CD4-positive, alpha-beta T cell (primary cell): ENCODE measurements at regions not wholly inside any gene's neighbourhood (a gene's known extent, or its start where the extent isn't known, plus 50 kb on each side); places are given as distances from the start of the nearest gene placed in this dataset.

ENCODE experiments used
- ATAC-seq: fragments of 200-7000 bp; cut with Tn5 transposase; one replicate; pipeline ENCODE4 v1.10.0; 2022; ENCODE audit warnings: mild to moderate bottlenecking; ENCODE audit not compliant: poor library complexity
- CTCF ChIA-PET: fragments of 350-600 bp; sonication (Branson Sonifier 250); formaldehyde crosslinking; loops from one replicate; lab custom pipeline; 2021; ENCODE audit warnings: antibody characterized with exemption, inconsistent platforms; lab: Charles Lee
- POLR2A ChIA-PET: fragments of 350-600 bp; sonication (Branson Sonifier 250); formaldehyde crosslinking; loops from one replicate; lab custom pipeline; 2021; ENCODE audit warnings: antibody characterized with exemption, inconsistent platforms; lab: Charles Lee
- DNase-seq, 14 experiments: peaks; one replicate each; pipeline ENCODE4 v3.0.0-alpha.2; 2013 to 2020; ENCODE audit warnings: mixed read lengths in 2 of 14
- H3K27ac ChIP-seq, 2 donors: one replicate each; pipeline versions ENCODE4 v1.5.1 to v1.7.0; 2013; ENCODE audit warnings: low read length in 2 of 2, low read depth in 1 of 2, mild to moderate bottlenecking in 1 of 2
- H3K27me3 ChIP-seq, 2 experiments: 1 replicate in 1 of 2; 2 replicates in 1 of 2; pipeline versions ENCODE4 v1.6.1 to v1.7.0; 2013; ENCODE audit warnings: low read length in 2 of 2, control low read depth in 1 of 2, mild to moderate bottlenecking in 1 of 2, moderate library complexity in 1 of 2; ENCODE audit not compliant: insufficient read depth in 2 of 2, control insufficient read depth in 1 of 2
- H3K36me3 ChIP-seq: one replicate; pipeline ENCODE4 v1.6.1; 2013; ENCODE audit warnings: low read length, control low read depth; ENCODE audit not compliant: insufficient read depth
- H3K4me1 ChIP-seq: one replicate; pipeline ENCODE4 v1.6.1; 2013; ENCODE audit warnings: low read length, control low read depth; ENCODE audit not compliant: insufficient read depth
- H3K4me3 ChIP-seq: one replicate; pipeline ENCODE4 v1.5.1; 2013; ENCODE audit warnings: mild to moderate bottlenecking, low read length, moderate library complexity
- H3K9me3 ChIP-seq, 2 experiments: 1 replicate in 1 of 2; 2 replicates in 1 of 2; pipeline versions ENCODE4 v1.6.1 to v1.7.0; 2013; ENCODE audit warnings: low read length in 2 of 2, mild to moderate bottlenecking in 2 of 2, control low read depth in 1 of 2, moderate library complexity in 1 of 2; ENCODE audit not compliant: control insufficient read depth in 1 of 2, insufficient read depth in 1 of 2
- H3K27ac Mint-ChIP-seq: one replicate; pipeline ENCODE4 v1.8.0; 2020; ENCODE audit warnings: mixed read lengths
- H3K27me3 Mint-ChIP-seq: one replicate; pipeline ENCODE4 v1.8.0; 2021; ENCODE audit warnings: mixed read lengths
- H3K36me3 Mint-ChIP-seq: one replicate; pipeline ENCODE4 v1.8.0; 2021; ENCODE audit warnings: low read depth, mixed read lengths
- H3K4me1 Mint-ChIP-seq: one replicate; pipeline ENCODE4 v1.8.0; 2021; ENCODE audit warnings: low read depth, mixed read lengths
- H3K4me3 Mint-ChIP-seq: one replicate; pipeline ENCODE4 v1.8.0; 2020; ENCODE audit warnings: mild to moderate bottlenecking, mixed read lengths
- H3K9me3 Mint-ChIP-seq: one replicate; pipeline ENCODE4 v1.8.0; 2020; ENCODE audit warnings: mixed read lengths
- CTCF ChIP-seq: fragments of 200-600 bp; IDR thresholded peaks from one replicate; pipeline ENCODE4 v1.8.0; 2022; ENCODE audit warnings: antibody characterized with exemption, mild to moderate bottlenecking
- intact Hi-C, 2 experiments: fragments of 100-400 bp; cut with DNase I in 1 of 2; cut with micrococcal nuclease in 1 of 2; formaldehyde crosslinking; loops; one replicate each; pipeline versions ENCODE4 v1.15.1 to v1.9.0; 2023 to 2025; cut with DNase I, micrococcal nuclease

GRCh38 chr12:125440399-125440798 lies 375.2 kb downstream of the AACS start:
- no peaks in the 10 kb centered on the region for H3K36me3 Mint-ChIP-seq
- H3K9me3 Mint-ChIP-seq = no peaks in the 10 kb centered on the region
- Histone ChIP-seq H3K27ac (no peak overlapping the region), H3K4me1 (no peaks in the 10 kb centered on the region), H3K36me3 (no peaks in the 10 kb centered on the region), H3K9me3 (peaks cover 0 to 1% of the 10 kb centered on the region in 2 experiments), H3K27me3 (no peaks in the 10 kb centered on the region), H3K4me3 (no peak overlapping the region)
- ATAC-seq (no peak), DNase-seq (no peak)
- no peak overlapping the region for H3K4me3 Mint-ChIP-seq
- TF ChIP-seq CTCF = no peak
- POLR2A ChIA-PET = no interaction called here
- intact Hi-C loops = no loop called here
- CTCF ChIA-PET = no interaction called here
- H3K27me3 Mint-ChIP-seq = no peaks in the 10 kb centered on the region
- H3K4me1 Mint-ChIP-seq = no peaks in the 10 kb centered on the region
- H3K27ac Mint-ChIP-seq = no peak overlapping the region

GRCh38 chr12:125443341-125443740 lies 378.1 kb downstream of the AACS start:
- H3K4me1 ChIP-seq = no peaks in the 10 kb centered on the region
- no peaks in the 10 kb centered on the region for H3K27me3 ChIP-seq
- ATAC-seq (no peak), DNase-seq (no peak)
- TF ChIP-seq CTCF = no peak
- peaks cover 3% of the 10 kb centered on the region for H3K9me3 Mint-ChIP-seq
- H3K4me3 Mint-ChIP-seq = no peak overlapping the region
- no peaks in the 10 kb centered on the region for H3K36me3 Mint-ChIP-seq
- no peaks in the 10 kb centered on the region for H3K4me1 Mint-ChIP-seq
- H3K4me3 ChIP-seq = no peak overlapping the region
- no peak overlapping the region for H3K27ac ChIP-seq
- intact Hi-C loops = no loop called here
- CTCF ChIA-PET = no interaction called here
- POLR2A ChIA-PET = no interaction called here
- H3K36me3 ChIP-seq = no peaks in the 10 kb centered on the region
- no peak overlapping the region for H3K27ac Mint-ChIP-seq
- H3K9me3 ChIP-seq = peaks cover 2 to 4% of the 10 kb centered on the region in 2 experiments
- H3K27me3 Mint-ChIP-seq = no peaks in the 10 kb centered on the region

- H3K4me3 ChIP-seq = no peak overlapping the region
- no peak overlapping the region for H3K27ac Mint-ChIP-seq
- H3K36me3 Mint-ChIP-seq = no peaks in the 10 kb centered on the region
- intact Hi-C loops = no loop called here
- H3K36me3 ChIP-seq = no peaks in the 10 kb centered on the region
- ChIA-PET POLR2A (no interaction called here), CTCF (no interaction called here)
- ATAC-seq (no peak), DNase-seq (no peak)
- peaks cover 4 to 7% of the 10 kb centered on the region in 2 experiments for H3K27me3 ChIP-seq
- H3K27ac ChIP-seq = no peak overlapping the region
- no peak for TF ChIP-seq CTCF
- H3K4me3 Mint-ChIP-seq = no peak overlapping the region
- peaks cover 23% of the 10 kb centered on the region for H3K9me3 Mint-ChIP-seq
- peaks cover 16% of the 10 kb centered on the region for H3K27me3 Mint-ChIP-seq
- H3K4me1 ChIP-seq = no peaks in the 10 kb centered on the region
- peaks cover 9 to 21% of the 10 kb centered on the region in 2 experiments for H3K9me3 ChIP-seq
- H3K4me1 Mint-ChIP-seq = no peaks in the 10 kb centered on the region
These were observed 386.2 kb downstream of the AACS start for GRCh38 chr12:125451408-125451807.
